Smooth muscle cell (in vitro differentiated cells): ENCODE measurements at regions not wholly inside any gene's neighbourhood (a gene's known extent, or its start where the extent isn't known, plus 50 kb on each side); places are given as distances from the start of the nearest gene placed in this dataset.

ENCODE experiments used
- DNase-seq: peaks from one replicate; lab custom pipeline; 2025; ENCODE audit not compliant: unreplicated experiment; lab: John Stamatoyannopoulos, UW
- H2AFZ ChIP-seq: fragments of 200-600 bp; sonication (generic); 2 replicates; pipeline ENCODE4 v1.6.0; 2016; ENCODE audit warnings: antibody characterized with exemption, low read depth, mild to moderate bottlenecking
- H3F3A ChIP-seq: fragments of 200-600 bp; sonication (generic); 2 replicates; pipeline ENCODE4 v1.6.0; 2017; ENCODE audit warnings: antibody characterized with exemption, low read depth
- H3K27ac ChIP-seq: fragments of 200-600 bp; sonication (generic); 2 replicates; pipeline ENCODE4 v1.5.1; 2016; ENCODE audit warnings: low read depth, mild to moderate bottlenecking
- H3K27me3 ChIP-seq: fragments of 200-600 bp; sonication (generic); 2 replicates; pipeline ENCODE4 v1.6.1; 2016; ENCODE audit warnings: low read depth, mild to moderate bottlenecking
- H3K36me3 ChIP-seq: fragments of 200-600 bp; sonication (generic); 2 replicates; pipeline ENCODE4 v1.5.1; 2016; ENCODE audit warnings: low read depth
- H3K4me1 ChIP-seq: fragments of 200-600 bp; sonication (generic); 2 replicates; pipeline ENCODE4 v1.5.1; 2016; ENCODE audit warnings: low read depth
- H3K4me2 ChIP-seq: fragments of 200-600 bp; sonication (generic); 2 replicates; pipeline ENCODE4 v1.6.0; 2016; ENCODE audit warnings: mild to moderate bottlenecking
- H3K4me3 ChIP-seq: fragments of 200-600 bp; sonication (generic); 2 replicates; pipeline ENCODE4 v1.5.1; 2016; ENCODE audit warnings: mild to moderate bottlenecking
- H3K79me2 ChIP-seq: fragments of 200-600 bp; sonication (generic); 2 replicates; pipeline ENCODE4 v1.6.0; 2016; ENCODE audit warnings: low read depth, mild to moderate bottlenecking
- H3K9ac ChIP-seq: fragments of 200-600 bp; sonication (generic); 2 replicates; pipeline ENCODE4 v1.6.0; 2016; ENCODE audit warnings: low read depth
- H3K9me3 ChIP-seq: fragments of 200-600 bp; sonication (generic); replicated peaks from 2 replicates; pipeline ENCODE4 v1.5.1; 2016; ENCODE audit warnings: low read depth
- H4K20me1 ChIP-seq: fragments of 200-600 bp; sonication (generic); 2 replicates; pipeline ENCODE4 v1.6.0; 2016; ENCODE audit warnings: low read depth
- WGBS: methylation state at CpG from one replicate; pipeline ENCODE4 v1.1.7; 2016; ENCODE audit warnings: low lambda C conversion rate; 5-methylcytosine and 5-hydroxymethylcytosine counted together
- TF ChIP-seq, protein P1 (sequence below): fragments of 200-600 bp; sonication (generic); IDR thresholded peaks from 2 replicates; pipeline ENCODE4 v1.5.1; 2017; ENCODE audit warnings: borderline replicate concordance, mild to moderate bottlenecking, antibody characterized with exemption; ENCODE audit not compliant: insufficient read depth, poor library complexity, severe bottlenecking

DNA sequence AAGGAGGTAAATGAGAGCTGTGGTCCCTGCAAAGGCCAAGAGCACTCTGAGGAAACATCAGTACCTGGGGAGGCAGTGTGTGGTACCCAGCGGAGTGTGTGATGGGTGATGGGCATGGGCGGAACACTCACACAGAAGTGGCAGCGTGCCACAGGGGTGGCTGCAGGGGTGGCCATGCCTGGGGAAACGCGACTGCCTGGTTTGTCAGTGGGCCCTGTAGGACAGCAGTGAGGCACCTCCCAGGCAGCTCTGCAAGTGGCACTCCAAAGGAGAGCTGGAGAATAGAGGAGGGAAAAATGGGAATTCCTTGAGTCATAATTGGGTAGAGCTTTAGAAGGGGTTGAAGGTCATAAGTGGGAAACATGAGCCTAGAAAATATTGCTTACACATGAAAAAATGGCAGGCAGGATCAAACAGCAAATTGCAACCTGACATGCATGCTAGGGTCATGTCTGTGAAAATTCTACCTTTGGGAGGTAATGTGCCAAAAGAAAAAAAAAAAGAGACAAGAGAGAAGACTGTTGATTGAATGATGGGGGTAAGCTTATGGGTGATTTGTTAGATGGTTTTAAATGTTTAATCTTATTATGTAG is 138.4 kb downstream of the RPLP1 start:
- Histone ChIP-seq H3K4me3 (no peak overlapping the region), H3K79me2 (no peaks in the 10 kb centered on the region), H3K9me3 (no peaks in the 10 kb centered on the region), H3K4me1 (no peaks in the 10 kb centered on the region), H3F3A (no peaks in the 10 kb centered on the region), H3K27me3 (no peaks in the 10 kb centered on the region), H4K20me1 (no peaks in the 10 kb centered on the region), H3K4me2 (no peak overlapping the region), H2AFZ (no peak overlapping the region), H3K27ac (no peak overlapping the region), H3K9ac (no peak overlapping the region), H3K36me3 (no peaks in the 10 kb centered on the region)
- TF ChIP-seq, protein P1, sequence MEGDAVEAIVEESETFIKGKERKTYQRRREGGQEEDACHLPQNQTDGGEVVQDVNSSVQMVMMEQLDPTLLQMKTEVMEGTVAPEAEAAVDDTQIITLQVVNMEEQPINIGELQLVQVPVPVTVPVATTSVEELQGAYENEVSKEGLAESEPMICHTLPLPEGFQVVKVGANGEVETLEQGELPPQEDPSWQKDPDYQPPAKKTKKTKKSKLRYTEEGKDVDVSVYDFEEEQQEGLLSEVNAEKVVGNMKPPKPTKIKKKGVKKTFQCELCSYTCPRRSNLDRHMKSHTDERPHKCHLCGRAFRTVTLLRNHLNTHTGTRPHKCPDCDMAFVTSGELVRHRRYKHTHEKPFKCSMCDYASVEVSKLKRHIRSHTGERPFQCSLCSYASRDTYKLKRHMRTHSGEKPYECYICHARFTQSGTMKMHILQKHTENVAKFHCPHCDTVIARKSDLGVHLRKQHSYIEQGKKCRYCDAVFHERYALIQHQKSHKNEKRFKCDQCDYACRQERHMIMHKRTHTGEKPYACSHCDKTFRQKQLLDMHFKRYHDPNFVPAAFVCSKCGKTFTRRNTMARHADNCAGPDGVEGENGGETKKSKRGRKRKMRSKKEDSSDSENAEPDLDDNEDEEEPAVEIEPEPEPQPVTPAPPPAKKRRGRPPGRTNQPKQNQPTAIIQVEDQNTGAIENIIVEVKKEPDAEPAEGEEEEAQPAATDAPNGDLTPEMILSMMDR: no peak
- DNase-seq: no peak
- WGBS: 98% methylated on average over 5 of the region's 5 CpGs

DNA sequence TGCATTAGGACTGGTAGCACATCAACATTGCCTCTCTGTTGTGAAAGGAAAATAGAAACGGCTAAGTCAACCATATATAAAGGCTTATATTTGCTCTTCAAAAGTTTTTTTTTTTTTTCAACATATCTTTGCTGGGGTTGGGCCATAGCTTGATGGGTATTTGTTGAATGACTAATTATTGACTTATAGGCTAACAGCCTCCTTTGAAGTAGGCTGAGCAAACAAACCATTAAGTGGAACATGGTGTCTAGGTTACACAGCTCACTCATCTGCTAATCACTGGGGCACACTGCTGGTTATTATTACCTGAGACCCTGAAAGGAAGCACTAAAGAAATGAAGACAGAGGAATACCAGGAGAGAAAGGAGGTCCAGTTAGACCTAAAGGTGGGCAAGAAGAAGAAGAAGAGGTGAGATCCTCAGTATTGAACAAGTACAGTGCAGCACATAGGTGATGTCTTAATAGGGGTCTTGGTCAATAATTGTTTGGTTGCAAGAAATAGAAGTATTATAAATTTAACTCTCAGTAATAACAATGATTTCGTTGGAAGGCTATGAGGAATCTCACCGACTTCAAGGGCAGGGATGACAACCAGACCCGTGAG is 139.4 kb downstream of the RPLP1 start:
- no peaks in the 10 kb centered on the region for H3K79me2 ChIP-seq
- no peak overlapping the region for H3K4me2 ChIP-seq

DNA sequence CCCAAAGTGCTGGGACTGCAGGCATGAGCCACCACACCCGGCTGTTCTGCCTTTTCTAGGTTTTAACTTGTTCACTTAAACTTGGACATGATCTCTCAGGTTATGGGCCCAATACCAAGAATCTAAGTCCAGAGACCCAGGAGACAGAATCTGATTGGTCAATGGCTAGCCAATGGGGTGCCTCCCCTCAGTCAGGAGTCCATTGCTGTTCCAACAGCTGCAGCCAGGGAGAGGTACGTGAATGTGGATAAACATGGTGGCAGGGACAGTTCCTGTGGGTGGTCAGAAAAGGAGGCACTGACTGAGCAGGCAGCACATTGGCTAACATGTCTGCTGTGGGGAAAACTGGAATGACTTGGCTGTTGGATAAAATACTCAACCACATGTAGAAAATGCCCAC is 140.3 kb downstream of the RPLP1 start:
- WGBS: 83% methylated on average over 2 of the region's 2 CpGs
- TF ChIP-seq, protein P1: no peak
- no peaks in the 10 kb centered on the region for H3K27me3 ChIP-seq

More for the DNA sequence above, 139.4 kb downstream of the RPLP1 start:
- no peak for DNase-seq
- Histone ChIP-seq H3F3A (no peaks in the 10 kb centered on the region), H3K27ac (no peak overlapping the region), H3K36me3 (no peaks in the 10 kb centered on the region), H3K9ac (no peak overlapping the region), H3K4me1 (no peaks in the 10 kb centered on the region), H4K20me1 (no peaks in the 10 kb centered on the region), H3K4me3 (no peak overlapping the region), H2AFZ (no peak overlapping the region), H3K27me3 (no peaks in the 10 kb centered on the region), H3K9me3 (no peaks in the 10 kb centered on the region)
- WGBS: 82% methylated on average over 4 of the region's 4 CpGs
- TF ChIP-seq, protein P1: no peak

DNA sequence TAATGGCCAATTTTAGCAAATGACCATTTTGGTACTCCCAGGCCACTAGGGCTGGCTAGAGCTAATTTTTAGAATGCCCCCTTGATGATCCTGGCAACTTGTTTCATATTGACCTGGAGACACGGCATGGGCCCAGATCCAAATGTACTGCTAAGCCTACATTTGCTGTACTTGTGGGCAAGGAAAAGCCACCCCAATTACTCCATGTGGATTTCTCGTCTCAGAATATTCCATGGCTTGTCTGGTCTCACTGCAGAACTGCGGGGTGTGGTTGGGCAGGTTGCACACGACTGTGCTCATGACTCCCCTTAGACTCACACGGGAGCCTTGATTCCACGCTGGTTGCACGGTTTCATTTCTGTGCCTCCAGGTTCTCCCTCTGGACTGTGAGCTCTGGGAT is 140.9 kb downstream of the RPLP1 start:
- WGBS: 96% methylated on average over 7 of the region's 7 CpGs
- Histone ChIP-seq H3K79me2 (no peaks in the 10 kb centered on the region), H3K4me3 (no peak overlapping the region), H2AFZ (no peak overlapping the region), H3K4me2 (no peak overlapping the region), H3F3A (no peaks in the 10 kb centered on the region), H3K27me3 (peaks cover 2% of the 10 kb centered on the region), H3K9me3 (no peaks in the 10 kb centered on the region), H3K27ac (no peak overlapping the region), H4K20me1 (no peaks in the 10 kb centered on the region), H3K36me3 (no peaks in the 10 kb centered on the region), H3K4me1 (no peaks in the 10 kb centered on the region), H3K9ac (no peak overlapping the region)
- TF ChIP-seq, protein P1: no peak
- DNase-seq: no peak

More for the DNA sequence above, 140.3 kb downstream of the RPLP1 start:
- H3K36me3 ChIP-seq: no peaks in the 10 kb centered on the region
- H2AFZ ChIP-seq: no peak overlapping the region
- H3K27ac ChIP-seq: no peak overlapping the region
- no peak overlapping the region for H3K4me2 ChIP-seq
- H3K9ac ChIP-seq: no peak overlapping the region
- no peaks in the 10 kb centered on the region for H3K79me2 ChIP-seq
- no peak for DNase-seq
- no peaks in the 10 kb centered on the region for H4K20me1 ChIP-seq
- H3K4me3 ChIP-seq: no peak overlapping the region
- no peaks in the 10 kb centered on the region for H3K9me3 ChIP-seq
- H3F3A ChIP-seq: no peaks in the 10 kb centered on the region
- no peaks in the 10 kb centered on the region for H3K4me1 ChIP-seq
